GM12874 (cell line): ENCODE measurements at regions not wholly inside any gene's neighbourhood (a gene's known extent, or its start where the extent isn't known, plus 50 kb on each side); places are given as distances from the start of the nearest gene placed in this dataset.

Experiments used
- CTCF ChIP-seq: IDR thresholded peaks from 2 replicates; pipeline ENCODE4 v1.5.1; 2011; ENCODE audit warnings: low read depth, mild to moderate bottlenecking, control low read depth, low read length, moderate library complexity; ENCODE audit not compliant: insufficient read depth

- no peak for TF ChIP-seq CTCF
Measured at GRCh38 chr12:42769455-42769854, 179.9 kb upstream of the PRICKLE1 start.

- TF ChIP-seq CTCF: no peak
Measured at GRCh38 chr12:42767998-42768397, 178.5 kb upstream of the PRICKLE1 start.

DNA sequence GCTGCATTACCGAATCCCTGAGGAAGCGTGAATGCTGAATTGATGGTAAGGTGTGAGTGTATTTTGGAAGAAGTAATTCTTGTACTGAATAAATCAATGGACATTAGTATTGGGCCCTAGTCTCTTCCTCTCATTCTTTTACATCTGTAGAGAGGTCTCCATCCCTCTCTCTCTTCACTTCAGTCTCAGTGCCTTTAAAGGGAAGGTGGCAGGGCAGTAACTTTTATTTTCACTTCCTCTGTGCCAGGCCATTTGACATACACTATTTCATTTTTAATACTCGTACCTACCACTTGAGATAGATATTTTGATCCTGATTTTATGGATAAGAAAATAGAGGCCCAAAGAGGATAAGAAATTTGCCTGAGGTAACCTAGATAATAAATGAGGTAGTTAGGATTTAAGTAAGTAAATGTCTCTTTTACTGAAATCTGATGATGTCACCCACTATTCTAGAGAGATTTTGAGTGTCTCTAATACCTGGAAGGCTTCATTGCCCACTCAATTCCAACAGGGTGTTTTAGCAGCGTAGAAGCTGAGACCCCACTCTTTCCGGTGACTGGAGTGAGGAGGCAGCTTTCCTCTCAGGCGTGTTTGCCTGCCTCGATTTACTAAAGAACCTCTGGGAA lies 177.9 kb upstream of the PRICKLE1 start:
- no peak for TF ChIP-seq CTCF

GRCh38 chr12:42766754-42767153 lies 177.2 kb upstream of the PRICKLE1 start:
- TF ChIP-seq CTCF: no peak

GRCh38 chr12:42766026-42766425 lies 176.5 kb upstream of the PRICKLE1 start:
- TF ChIP-seq CTCF: no peak

DNA sequence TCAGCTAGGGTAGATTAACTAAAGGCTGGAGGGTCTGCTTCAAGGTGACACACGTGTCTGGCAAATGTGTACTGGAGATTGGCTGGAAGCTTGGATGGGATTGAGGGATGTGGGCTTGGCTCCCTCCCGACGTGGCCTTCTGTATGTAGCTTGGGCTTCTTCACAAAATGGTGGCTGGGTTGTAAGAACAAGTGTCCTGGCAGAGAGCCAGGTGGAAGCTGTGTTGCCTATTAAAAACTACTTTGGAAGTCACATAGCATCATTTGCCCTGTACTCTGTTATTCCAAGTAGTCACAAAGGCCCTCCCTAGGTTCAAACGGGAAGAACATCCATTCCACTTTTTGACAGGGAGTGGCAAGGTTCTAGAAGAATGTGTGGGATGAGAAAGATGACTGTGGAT lies 174.1 kb upstream of the PRICKLE1 start:
- TF ChIP-seq CTCF: no peak

- no peak for TF ChIP-seq CTCF
Measured at GRCh38 chr12:42762395-42762925, 172.9 kb upstream of the PRICKLE1 start.
